ENCODE measurements at regions not wholly inside any gene's neighbourhood (a gene's known extent, or its start where the extent isn't known, plus 50 kb on each side); places are given as distances from the start of the nearest gene placed in this dataset.

DNA sequence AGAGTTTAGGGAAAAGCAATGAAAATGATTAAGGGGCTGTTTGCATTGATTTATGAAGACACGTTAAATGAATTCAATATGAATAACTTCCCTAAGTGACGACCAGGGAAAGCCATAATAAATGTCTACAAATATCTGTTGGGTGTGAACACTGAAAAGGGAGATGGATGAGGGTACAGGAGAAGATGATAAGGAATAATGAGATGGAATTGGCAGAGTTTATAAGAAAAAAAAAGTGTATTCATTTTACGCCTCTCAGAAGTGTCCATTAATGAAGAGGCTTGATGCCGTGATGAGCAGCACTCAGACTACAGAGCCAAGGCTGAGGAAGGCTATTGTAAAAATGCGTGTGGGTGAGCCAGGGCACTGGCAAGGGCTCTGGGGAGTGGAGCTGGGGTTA lies 346.7 kb upstream of the AKR1E2 start:
- DNase-seq, result no peak
- Histone ChIP-seq H3K36me3 (no peaks in the 10 kb centered on the region), H3K4me3 (replicated peaks in 1 of 3) (no peak overlapping the region), H3K4me1 (no peaks in the 10 kb centered on the region), H3K9me3 (no peaks in the 10 kb centered on the region), H3K27me3 (no peaks in the 10 kb centered on the region), H3K27ac (no peak overlapping the region)
- 91 to 92% methylated on average over 5 of the region's 5 CpGs for WGBS, 2 donors
- no peak for TF ChIP-seq POLR2A (IDR thresholded peaks at IDR 0.05)
- TF ChIP-seq, protein P1, sequence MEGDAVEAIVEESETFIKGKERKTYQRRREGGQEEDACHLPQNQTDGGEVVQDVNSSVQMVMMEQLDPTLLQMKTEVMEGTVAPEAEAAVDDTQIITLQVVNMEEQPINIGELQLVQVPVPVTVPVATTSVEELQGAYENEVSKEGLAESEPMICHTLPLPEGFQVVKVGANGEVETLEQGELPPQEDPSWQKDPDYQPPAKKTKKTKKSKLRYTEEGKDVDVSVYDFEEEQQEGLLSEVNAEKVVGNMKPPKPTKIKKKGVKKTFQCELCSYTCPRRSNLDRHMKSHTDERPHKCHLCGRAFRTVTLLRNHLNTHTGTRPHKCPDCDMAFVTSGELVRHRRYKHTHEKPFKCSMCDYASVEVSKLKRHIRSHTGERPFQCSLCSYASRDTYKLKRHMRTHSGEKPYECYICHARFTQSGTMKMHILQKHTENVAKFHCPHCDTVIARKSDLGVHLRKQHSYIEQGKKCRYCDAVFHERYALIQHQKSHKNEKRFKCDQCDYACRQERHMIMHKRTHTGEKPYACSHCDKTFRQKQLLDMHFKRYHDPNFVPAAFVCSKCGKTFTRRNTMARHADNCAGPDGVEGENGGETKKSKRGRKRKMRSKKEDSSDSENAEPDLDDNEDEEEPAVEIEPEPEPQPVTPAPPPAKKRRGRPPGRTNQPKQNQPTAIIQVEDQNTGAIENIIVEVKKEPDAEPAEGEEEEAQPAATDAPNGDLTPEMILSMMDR (IDR thresholded peaks at IDR 0.05), result no peak
- intact Hi-C loops (cut with DNase I), result no loop called here

DNA sequence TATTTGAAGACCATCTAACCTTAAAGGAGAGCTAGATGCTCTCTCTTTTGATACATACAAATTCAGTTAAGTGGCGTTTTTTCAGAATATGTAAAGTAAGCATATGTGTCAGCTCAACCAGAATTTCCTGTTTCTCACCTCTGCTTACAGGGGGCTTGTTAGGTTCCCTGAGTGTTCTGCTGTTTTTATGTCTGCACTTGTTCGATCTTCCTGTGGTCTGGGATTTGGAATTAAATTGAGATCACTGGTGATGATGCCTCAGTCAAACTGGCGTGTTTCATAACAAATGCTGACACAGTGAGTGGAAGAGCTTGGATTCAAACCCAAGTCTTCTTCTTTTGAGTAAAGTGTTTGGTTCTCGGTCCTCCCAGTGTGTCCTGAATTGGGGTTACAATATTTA lies 348.3 kb upstream of the AKR1E2 start:
- no peaks in the 10 kb centered on the region for H3K9me3 ChIP-seq
- H3K4me3 ChIP-seq (replicated peaks in 1 of 3), result no peak overlapping the region
- H3K27ac ChIP-seq, result no peak overlapping the region
- DNase-seq, result no peak
- no peaks in the 10 kb centered on the region for H3K4me1 ChIP-seq
- H3K27me3 ChIP-seq, result no peaks in the 10 kb centered on the region
- 80 to 86% methylated on average over 4 of the region's 4 CpGs for WGBS, 2 donors
- TF ChIP-seq, protein P1 (IDR thresholded peaks at IDR 0.05), result no peak
- TF ChIP-seq POLR2A (IDR thresholded peaks at IDR 0.05), result no peak
- H3K36me3 ChIP-seq, result no peaks in the 10 kb centered on the region
- intact Hi-C loops (cut with DNase I), result no loop called here

DNA sequence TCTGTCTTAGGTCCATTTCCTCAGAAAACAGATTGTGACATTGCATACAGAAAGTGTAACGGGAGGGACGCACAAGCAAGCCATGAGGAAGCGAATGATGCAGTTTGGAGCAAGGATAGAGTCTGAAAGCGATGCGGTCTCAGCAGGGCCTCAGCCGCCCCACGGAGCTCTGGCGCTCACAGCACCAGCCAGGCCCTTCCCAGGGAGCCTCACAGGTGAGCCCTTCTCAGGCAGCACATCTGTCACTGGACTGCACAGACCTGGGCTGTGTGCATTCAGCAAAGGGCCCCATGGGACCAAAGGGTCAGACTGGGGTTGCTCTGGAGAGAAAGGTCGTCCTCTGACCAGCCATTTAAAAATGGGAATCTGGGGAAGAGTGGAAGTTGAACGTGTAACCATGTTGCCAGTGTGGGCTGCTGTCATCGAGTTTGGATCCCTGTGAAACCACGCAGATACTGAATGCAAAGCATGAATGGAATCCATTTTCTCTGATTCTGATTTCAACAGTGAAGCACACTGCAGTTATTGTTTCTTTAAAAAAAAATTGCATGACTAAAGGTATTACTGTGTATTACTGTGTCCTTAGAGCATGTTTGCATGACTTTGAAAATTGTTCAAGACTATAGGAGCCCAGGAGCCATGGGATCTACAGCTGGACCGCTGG lies 350.0 kb upstream of the AKR1E2 start:
- Histone ChIP-seq H3K9me3 (no peaks in the 10 kb centered on the region), H3K4me1 (no peaks in the 10 kb centered on the region), H3K27me3 (no peaks in the 10 kb centered on the region), H3K36me3 (no peaks in the 10 kb centered on the region), H3K27ac (no peak overlapping the region), H3K4me3 (replicated peaks in 1 of 3) (no peak overlapping the region)
- intact Hi-C loops (cut with DNase I), result no loop called here
- WGBS, 2 donors, result 92 to 94% methylated on average over 13 of the region's 13 CpGs
- no peak for TF ChIP-seq POLR2A (IDR thresholded peaks at IDR 0.05)
- TF ChIP-seq, protein P1 (IDR thresholded peaks at IDR 0.05), result no peak
- no peak for DNase-seq

DNA sequence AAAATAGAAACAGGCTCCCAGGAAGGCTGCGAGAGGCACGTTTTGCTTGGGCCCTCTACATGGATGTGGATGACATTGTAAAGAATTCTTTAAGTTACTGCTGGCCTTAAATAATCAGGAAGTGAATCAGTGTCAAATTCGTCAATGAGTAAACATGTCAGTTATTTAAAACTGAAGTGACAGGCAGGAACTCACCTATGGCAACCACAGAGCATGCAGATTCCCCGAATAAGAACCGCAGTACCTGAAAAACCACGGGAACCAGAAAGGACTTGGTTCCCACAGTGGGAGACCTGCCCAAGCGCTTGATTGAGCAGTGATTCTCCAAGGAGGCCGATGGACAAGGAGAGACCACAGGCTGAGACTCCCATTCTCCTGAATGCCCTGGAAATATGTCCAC lies 351.2 kb upstream of the AKR1E2 start:
- WGBS, 2 donors, result 80 to 88% methylated on average over 7 to 8 of the region's 8 CpGs

DNA sequence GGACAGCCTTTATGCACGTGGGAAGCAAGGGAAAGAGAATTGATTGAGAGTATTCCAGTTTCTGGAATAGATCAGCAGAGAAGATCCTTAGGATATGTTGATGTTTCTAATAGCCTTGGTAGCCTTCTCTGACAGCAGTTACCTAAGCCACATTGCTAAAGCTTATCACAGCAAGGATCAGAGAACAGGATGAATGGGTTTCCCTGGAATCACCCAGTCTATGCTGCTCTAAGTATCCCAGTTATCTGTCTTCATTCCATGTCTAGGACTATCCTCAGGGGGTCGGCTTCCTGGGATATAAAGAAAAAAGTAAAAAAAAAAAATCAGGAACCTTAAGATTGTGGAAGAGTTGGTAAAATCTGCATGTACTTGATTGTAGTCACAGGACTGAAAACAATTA lies 352.0 kb upstream of the AKR1E2 start:
- 82% methylated on average over 2 of the region's 2 CpGs for WGBS, 2 donors
- no peaks in the 10 kb centered on the region for H3K4me1 ChIP-seq
- H3K36me3 ChIP-seq, result no peaks in the 10 kb centered on the region
- no peak for DNase-seq
- no peak overlapping the region for H3K27ac ChIP-seq
- H3K27me3 ChIP-seq, result no peaks in the 10 kb centered on the region
- no peaks in the 10 kb centered on the region for H3K9me3 ChIP-seq
- intact Hi-C loops (cut with DNase I), result no loop called here
- TF ChIP-seq POLR2A (IDR thresholded peaks at IDR 0.05), result no peak
- TF ChIP-seq, protein P1 (IDR thresholded peaks at IDR 0.05), result no peak
- H3K4me3 ChIP-seq (replicated peaks in 1 of 3), result no peak overlapping the region

More for the DNA sequence above, 351.2 kb upstream of the AKR1E2 start:
- Histone ChIP-seq H3K9me3 (no peaks in the 10 kb centered on the region), H3K36me3 (no peaks in the 10 kb centered on the region), H3K27ac (no peak overlapping the region), H3K4me3 (replicated peaks in 1 of 3) (no peak overlapping the region), H3K27me3 (no peaks in the 10 kb centered on the region), H3K4me1 (no peaks in the 10 kb centered on the region)
- TF ChIP-seq, protein P1 (IDR thresholded peaks at IDR 0.05), result no peak
- TF ChIP-seq POLR2A (IDR thresholded peaks at IDR 0.05), result no peak
- DNase-seq, result no peak
- intact Hi-C loops (cut with DNase I), result no loop called here

Data from thyroid gland (tissue), 4 donors.